ENCODE measurements at regions not wholly inside any gene's neighbourhood (a gene's known extent, or its start where the extent isn't known, plus 50 kb on each side); places are given as distances from the start of the nearest gene placed in this dataset.

DNA sequence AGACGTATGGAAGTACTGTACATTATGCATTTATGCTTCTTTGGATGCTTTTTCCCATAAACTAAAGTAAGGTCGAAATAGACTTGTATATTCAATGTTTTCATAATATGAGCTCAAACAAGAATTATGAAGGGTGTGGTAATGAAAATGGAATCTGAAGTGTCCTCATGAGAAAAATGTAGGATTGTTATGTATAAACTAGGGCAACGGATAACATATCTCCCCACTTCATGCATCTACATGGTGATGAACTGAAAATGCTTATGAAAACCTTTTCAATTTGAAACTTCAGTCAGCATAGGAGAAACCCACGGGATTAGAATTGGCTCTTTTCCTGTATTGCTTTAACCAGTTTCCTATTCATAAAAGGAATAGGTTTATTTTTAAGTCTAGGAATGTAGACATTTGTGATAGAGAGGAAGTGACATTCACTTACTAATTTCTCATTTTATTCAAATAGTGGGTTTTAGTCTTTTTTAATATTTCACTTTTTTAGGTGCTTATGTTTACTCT lies 608.2 kb upstream of the GCFC2 start:
- no peak for DNase-seq (ENCODE audit: low spot score)

DNA sequence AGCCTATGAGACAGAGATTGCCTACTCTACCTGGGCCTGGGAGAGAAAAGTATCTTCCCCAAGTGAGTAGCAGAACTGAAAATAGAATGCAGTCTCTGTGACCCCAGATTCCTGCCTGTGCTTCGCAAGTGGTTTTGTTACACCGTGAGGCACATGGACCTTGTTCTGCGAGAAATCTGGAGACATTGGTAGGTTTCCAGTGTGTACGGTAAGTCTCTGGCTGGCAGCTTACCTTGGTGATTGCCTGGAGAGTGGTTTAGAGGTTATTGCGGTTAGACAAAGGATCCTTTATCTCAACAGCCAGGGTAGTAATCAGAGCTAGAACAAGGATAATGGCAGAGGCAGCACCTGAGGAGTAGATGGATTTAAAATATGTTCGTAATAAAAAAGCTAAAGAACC lies 606.0 kb upstream of the GCFC2 start:
- no peak for DNase-seq (ENCODE audit: low spot score)

DNA sequence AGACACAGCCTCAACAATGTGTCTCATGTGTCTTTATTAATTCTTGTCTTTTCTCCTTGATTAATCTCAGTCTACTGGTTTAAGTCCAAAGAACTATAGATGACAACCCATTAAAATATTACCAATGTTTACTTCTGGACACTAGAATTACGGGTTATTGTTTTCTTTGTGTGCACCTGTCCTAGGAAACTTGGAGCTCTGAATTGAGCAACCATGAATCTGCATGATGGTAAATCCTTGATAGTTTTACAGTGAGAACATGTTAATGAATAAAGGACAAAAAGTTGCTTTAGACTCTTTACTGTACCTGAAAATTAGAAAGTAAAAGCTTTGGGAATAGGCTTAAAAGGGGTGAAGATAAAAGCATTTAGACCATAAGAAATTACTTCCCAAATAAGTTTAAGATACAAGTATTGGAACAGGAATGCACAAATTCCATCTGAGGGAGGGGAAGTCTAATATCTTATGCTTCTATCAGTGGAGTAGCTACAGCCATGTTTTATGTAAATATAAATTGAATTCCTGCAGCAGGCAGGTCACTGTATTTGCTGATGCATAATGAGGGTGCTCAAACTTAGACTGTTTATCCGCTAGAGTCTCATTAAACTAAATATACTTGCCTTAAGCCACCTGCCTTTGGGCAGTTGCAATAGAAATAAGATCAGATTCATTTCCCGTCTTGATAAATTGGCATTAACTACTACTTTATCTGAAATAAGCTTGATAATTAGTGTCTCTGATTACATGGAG lies 603.7 kb upstream of the GCFC2 start:
- no peak for DNase-seq (ENCODE audit: low spot score)

DNA sequence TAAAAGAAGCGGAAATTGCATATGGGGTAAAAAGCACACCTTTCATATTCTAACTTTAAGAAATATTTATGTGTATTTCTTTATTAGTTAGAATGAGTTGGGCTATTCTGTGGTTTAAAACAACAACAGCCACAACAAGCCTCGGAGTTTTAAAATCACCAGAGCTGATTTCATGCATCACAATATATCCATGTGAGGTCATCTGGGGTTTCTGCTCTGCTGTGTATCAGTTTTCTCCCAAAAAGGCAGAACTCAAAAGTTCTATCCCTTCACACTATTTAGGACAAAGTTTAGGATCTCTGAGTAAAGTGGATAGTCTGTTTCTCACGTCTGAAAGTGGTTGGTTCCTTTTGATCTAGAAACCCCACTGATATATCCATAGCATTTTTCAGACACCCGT lies 601.5 kb upstream of the GCFC2 start:
- DNase-seq (ENCODE audit: low spot score): no peak

DNA sequence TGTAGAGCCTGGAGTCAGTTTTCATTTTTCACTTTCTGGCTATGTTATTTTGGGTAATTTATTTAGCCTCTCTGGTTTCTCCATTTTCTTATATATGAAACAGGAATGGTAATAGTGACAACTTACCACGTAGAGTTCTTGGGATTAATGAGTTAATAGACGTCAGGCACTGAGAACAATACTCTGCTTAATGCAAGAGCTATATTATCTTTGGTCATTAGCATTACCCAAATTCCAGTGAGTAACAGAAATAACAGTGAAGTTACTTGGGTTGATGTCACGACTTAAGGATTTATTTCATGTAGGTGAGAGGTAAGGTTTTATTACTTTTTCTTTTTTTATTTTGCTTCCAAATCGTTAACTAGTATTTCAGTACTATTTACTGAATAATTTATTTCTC lies 601.0 kb upstream of the GCFC2 start:
- DNase-seq (ENCODE audit: low spot score): no peak

DNA sequence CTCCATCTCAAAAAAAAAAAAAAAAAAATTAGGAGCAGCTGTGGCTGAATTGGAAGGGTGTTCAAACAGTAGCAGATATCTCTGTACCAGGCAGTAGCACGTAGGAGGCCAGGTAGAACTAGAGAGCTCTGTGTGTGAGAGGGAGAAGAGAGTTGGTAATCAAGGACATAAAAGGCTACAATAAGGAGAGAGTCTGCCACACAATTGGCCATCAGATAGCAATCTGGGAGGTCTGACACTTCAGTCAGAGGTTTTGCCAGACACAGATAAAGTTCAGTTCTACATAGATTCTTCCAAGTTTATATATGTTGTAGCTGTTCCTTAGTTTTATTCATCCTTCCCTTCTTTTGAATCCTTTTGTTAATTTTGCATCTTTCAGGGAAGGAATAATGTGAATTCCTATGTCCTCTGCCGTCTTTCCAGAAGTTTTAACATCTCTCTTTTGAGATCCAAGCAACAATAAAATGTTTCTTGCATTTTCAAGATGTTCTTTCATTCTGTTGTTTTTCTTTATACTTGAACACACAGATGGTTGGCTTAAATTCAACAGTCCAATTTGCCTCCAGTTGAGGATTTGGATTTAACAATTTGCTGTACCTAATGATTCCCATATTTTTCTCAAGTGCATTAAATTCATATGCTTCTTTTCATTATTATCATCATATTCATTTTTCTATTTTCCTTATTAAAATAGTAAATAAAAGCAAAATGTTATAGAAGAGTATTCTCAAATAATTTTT lies 600.3 kb upstream of the GCFC2 start:
- DNase-seq (ENCODE audit: low spot score): no peak

DNA sequence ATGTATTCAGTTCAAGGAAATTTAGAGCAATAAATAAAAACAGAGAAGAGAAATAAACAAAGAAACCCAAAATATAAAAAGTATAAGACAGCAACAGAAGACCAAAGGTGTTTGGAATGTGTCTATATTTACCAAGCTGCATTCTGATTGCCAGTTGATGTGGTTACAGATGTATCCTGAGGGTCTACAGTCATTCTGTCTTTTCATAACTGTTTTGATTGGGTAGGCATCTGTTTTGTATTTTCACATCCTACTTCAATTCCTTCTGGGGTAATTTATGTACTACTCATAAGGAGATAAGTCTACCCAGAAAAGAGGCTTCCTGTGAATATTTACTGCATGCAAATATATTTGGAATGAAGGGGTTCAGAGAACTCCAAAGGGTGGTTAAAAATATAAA lies 596.8 kb upstream of the GCFC2 start:
- DNase-seq (ENCODE audit: low spot score): no peak

DNA sequence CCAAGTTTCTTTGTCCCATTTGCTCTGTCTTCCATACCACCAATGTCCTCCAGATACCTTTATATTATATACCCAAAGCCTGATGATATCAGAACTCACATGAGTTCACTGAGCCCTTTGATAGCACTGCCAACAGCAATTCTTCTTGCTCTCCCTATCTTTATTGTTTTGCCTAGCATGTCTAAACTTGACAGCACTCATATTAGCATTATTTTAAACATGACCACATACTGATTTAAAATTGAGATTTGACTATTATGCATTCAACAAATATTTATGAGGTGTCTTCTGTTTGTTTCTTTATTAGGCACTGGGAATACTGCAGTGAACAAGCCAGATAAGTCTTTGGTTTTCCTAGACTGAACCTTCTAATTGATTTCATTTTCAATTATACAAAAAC lies 587.3 kb upstream of the GCFC2 start:
- no peak for DNase-seq (ENCODE audit: low spot score)

DNA sequence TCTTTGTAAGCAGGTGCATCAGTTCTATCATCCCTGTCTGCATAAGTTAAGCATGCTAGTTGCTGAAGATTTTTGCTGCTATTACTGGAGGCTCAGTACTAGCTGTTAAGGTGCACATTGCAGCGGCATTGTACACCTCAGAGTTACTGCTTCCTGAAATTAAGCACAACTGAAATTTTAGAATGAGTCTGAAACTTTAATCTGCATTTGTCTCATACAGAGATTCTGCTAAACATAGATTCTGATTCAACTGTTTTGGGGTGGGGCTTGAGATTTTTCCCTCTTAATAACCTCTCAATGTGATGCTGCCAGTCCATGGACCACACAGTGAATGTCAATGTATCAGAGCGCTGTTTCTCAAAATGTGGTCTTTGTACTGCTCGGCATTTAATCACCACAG lies 585.7 kb upstream of the GCFC2 start:
- peak; percentile 6 for DNase-seq (ENCODE audit: low spot score)

DNA sequence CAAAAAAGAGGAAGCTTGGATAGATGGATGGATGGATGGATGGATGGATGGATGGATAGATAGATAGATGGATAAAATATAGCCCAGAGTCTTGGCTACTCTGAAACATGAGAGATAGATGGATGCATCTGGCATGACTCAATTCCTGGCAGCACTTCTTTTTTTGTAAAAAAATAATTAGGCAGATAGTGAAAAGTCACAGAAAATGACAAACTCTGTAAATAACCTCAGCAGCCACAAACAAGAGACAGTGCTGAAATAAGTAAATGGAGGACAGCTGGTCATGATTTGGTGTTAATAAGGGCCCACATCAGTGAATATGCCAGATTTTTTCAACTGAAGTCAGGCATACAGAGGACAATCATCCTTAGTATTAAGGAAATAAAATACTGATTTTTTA lies 585.0 kb upstream of the GCFC2 start:
- no peak for DNase-seq (ENCODE audit: low spot score)

DNA sequence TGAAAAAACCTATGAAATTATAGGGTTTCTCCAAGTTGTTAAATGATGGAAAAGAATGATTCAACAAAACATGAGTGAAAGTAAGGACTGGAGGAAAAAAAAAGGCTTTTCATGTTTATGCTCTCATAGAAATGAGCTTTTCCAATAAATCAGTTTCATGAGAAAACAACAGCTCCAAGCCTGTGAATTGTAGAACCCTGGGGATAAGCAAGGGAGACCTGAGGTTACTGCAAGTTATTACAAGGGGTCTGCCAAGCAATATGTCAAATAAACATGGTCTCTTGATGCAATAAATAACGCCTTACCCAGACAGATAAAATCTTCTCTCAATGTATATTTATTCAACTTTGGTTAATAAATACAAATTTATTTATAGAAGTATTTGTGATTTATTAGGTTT lies 577.9 kb upstream of the GCFC2 start:
- DNase-seq (ENCODE audit: low spot score): no peak

DNA sequence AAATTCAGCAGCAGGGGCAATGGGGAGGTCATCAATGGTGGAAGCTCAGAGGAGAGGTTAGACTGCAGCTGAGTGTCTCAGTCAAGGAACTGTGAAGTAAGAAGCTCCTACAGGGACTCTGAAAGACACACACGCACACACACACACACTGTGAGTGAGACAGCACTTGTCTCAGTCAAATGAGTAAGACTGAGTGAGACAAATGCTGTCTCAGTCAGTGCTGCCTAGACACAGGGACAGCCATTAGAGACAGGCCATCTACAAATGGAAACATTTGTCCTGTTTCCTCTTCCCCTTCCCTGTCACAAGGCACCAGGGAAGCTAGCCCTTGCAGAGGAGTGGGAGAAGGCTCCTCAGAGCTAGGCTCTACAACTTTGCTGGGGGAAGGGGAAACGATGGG lies 577.4 kb upstream of the GCFC2 start:
- DNase-seq (ENCODE audit: low spot score): no peak

DNA sequence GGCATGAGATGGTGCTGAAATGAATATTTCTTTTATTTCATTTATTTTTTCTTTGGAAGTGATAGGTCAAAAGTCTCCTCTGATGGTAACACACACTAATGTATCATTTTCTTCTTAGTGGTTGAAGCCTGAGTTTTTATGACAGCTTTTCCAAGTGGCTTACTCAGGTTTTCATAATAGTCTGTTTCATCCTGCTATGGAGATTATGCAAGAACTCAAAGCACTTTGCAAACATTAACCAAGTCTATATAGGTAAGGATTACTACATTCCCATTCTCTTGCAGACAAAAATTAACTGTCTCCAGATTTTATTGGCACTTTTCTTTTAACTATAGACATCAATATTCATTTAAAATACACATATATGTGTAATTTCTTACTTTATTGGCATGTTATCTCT lies 572.6 kb upstream of the GCFC2 start:
- DNase-seq (ENCODE audit: low spot score): no peak

DNA sequence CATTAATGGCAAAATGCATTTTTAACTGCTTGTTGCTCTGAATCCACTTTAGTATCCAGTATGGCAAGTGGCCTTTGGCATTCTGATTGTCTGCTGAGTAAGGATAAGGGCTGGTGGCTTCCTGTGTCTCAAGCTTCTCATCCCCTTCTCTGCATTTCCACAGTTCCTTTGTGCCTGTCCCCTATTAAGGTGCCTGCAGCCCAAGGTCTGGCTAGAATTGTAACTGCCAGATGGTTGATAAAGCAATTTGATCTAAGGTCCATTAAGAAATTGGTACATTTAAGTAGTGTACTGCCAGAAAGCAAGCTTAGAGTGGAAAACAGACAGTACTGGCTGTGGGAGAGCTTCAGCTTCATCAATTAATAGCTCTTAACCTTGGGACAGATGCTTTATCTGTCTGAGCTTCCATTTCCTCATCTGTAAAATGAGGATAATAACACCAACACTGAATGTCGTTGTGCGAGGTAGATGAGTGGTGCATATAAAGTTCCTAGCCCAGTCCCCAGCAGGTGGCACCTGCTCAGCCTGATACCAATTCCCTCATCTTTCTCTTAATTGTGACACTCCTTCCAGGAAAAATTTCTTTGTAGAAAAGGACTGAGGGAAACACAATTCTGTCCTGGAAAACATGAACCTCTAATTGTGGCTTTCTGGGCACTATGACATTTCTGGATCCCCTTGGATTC lies 570.6 kb upstream of the GCFC2 start:
- DNase-seq (ENCODE audit: low spot score): no peak

DNA sequence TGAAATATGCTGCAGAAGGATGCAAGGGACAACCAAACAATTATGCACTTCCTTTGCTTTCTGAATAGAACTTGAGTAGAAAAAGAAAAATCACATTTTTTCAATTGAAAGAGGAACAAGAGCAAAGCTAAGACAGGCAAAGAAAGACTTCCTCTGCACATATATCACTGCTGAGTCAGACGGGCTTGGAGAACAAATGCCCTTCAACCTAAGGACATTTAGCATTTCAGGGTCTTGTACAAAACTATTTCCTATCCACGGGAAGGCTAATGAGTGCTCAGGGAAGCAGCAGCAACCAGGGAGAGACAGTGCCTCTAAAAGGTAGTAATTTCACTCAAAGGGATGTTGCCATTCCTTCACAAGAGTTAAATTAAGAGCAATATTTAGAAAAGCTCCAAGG lies 570.0 kb upstream of the GCFC2 start:
- no peak for DNase-seq (ENCODE audit: low spot score)

DNA sequence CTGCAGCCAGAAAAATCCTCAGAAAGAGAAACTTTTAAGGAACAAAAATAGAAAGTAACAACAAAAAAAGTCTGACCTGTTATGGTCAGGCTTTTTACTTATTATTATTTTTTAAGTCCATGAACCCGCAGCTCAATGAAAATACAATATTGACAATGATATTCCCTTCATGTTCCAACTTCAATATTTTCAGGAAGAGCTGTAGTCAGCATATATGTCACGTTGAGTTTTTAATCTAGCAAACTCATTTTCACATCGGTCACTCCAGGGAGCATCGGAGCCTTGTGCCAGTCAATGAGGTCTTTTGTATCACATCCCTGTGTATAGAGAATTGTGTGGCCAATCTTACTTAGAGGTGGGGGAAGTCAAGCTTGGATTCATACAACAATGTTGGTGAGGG lies 568.4 kb upstream of the GCFC2 start:
- DNase-seq (ENCODE audit: low spot score): no peak

DNA sequence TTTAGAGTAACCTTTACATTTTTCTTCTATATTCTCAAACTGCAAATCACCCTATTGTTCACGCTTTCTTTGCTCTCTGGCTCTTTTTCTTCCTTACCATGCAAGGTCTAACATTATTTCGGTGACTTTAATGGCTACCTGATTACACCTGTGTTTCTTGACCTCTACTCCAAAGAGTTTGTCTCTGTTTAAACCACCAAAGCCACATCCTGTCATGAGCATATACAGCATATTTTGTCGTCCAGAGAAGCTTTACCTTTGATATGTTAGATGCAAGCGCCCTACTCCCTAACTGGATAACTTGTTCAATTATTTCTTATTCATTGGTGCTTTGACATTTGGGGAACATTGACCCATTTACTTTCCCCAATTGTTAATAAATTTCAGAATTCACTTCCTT lies 565.1 kb upstream of the GCFC2 start:
- no peak for DNase-seq (ENCODE audit: low spot score)

DNA sequence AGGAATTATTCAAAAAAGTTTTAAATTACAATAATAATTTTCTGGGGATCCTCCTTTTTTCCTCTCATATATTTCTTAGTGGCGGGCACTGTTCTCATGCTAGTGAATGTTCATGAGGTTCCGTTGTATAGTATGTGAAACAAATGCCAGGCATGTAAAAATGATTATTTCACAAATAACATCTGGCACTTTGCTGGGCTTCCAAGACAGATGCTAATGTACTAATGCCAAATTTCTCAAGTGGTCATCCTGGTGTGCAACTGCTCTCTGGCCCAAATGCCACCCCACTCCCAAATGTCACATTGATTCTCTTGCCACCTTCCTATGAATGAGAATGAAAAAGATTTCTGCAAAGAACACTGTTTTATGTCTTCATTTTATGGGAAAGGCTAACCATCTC lies 564.0 kb upstream of the GCFC2 start:
- no peak for DNase-seq (ENCODE audit: low spot score)

DNA sequence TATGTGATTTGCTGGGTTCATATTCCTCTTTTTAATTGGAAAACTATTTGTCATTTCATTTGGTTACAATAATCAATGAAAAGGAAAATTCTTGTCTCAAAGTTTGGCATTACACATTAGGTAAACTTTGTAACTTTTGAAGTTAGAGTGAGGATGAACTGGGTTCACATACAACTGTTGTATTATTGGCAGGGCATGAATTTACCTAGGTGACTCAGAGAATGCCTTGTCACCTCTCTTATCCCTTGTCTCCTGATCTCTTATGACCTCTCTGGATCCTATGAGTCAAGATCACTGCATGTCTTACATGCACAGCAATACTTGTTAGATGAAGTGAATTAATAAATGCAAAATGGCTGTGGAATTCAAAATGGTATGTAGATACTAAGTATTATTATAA lies 563.4 kb upstream of the GCFC2 start:
- no peak for DNase-seq (ENCODE audit: low spot score)

DNA sequence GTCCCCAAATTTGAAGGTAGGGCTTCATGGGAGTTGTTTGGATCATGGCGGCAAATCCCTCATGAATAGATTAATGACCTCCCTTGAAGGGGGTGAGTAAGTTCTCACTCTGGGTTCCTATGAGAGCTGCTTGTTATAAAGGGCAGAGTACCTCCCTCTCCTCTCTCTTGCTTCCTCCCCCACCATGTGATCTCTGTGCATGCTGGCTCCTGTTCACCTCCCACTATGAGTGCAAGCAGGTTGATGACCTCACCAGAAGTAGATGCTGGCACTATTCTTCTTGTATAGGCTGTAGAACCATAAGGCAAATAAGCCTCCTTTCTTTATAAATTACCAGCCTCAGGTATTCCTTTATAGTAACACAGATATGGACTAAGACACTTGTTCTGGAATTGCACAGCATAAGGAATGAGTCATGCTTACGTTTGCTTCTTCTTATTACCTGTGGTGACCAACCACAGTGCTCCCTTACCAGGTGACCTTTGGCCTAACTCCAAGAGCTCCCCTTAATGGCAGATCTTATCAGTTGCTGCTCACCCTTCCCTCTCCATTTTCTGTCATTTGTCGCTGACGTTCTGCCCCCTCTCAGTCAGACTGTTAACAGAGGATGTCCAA lies 559.5 kb upstream of the GCFC2 start:
- DNase-seq (ENCODE audit: low spot score): peak; percentile 10

DNA sequence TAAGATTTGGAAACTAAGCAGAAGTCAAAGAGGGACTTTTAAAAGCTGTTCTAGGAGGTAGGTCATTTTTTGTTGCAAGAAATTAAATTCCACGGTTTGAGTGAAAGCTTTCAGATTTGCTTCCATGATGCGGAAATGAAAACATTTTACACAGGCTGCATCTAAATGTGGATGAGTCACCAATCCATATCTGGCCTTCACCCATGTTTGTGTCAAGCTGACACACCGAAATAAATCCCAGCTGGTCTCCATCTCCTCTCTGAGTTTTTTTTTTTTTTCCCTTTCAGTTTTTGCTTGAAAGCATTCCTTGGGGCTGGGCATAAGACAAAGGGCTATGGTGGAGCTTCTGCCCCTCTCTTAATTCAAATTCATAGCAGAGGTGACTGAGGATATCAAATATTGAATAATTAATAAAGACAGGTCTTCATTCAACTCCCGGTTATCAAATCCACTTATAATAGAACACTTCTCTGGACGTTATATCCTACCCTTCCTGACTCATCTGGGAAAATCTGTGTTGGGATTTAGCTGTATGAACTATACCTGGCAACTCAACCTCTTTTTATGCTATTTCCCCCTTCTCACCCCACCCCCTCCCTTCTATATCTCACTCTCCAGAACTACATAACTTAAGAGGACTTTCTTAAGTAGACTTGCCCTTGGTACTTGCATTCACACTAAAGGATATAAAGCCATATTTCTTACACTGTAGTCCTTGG lies 558.3 kb upstream of the GCFC2 start:
- peak; percentile 57 for DNase-seq (ENCODE audit: low spot score)

DNA sequence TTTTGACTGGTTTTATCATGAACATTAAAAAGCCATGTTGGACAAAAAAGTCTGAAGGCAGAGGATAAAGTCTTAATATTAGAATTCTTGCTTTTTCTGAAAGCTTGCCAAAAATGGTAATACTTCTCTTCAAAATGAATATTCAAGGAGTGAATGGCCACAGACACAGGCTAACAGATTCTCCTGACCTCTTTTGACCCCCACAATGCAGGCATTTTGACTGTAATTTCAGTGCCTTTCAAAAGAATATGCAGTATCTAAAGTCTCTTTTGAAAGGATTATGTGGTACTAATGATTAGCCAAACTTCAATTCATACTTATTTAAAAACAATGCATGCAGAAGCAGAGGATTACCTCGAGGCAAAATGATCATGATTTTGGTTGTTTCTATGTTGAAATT lies 557.8 kb upstream of the GCFC2 start:
- DNase-seq (ENCODE audit: low spot score): no peak
